Endothelial cell of umbilical vein (primary cell): ENCODE measurements at regions not wholly inside any gene's neighbourhood (a gene's known extent, or its start where the extent isn't known, plus 50 kb on each side); places are given as distances from the start of the nearest gene placed in this dataset.

Source experiments
- BruUV-seq: library from RNA; stranded (reverse); fragments of 400-500 nt; replicated peaks from 2 replicates; lab custom pipeline; 2021; lab: Mats Ljungman, UMichigan
- CTCF ChIA-PET: fragments of 300-600, 350-600 bp; sonication (Branson Sonifier 250); formaldehyde crosslinking; loops from one replicate; lab custom pipeline; 2021; ENCODE audit warnings: antibody characterized with exemption, inconsistent platforms; lab: Charles Lee
- POLR2A ChIA-PET: fragments of 300-600, 350-600 bp; sonication (Branson Sonifier 250); formaldehyde crosslinking; loops from one replicate; lab custom pipeline; 2021; ENCODE audit warnings: antibody characterized with exemption, inconsistent platforms; lab: Charles Lee
- DNase-seq: peaks from one replicate; pipeline ENCODE4 v3.0.0-alpha.2; 2011; ENCODE audit warnings: low read depth, low spot score
- FAIRE-seq: peaks from 2 replicates; lab custom pipeline; 2011; peaks lifted over from hg19 to GRCh38; lab: Jason Lieb, UNC
- H2AFZ ChIP-seq: 2 replicates; pipeline ENCODE4 v1.6.0; 2012; ENCODE audit warnings: low read depth, low read length, control low read depth, inconsistent platforms
- H3K27ac ChIP-seq: 2 replicates; pipeline ENCODE4 v1.5.1; 2011; ENCODE audit warnings: low read depth, mild to moderate bottlenecking, control low read depth, low read length, moderate library complexity; ENCODE audit not compliant: insufficient read depth
- H3K27me3 ChIP-seq, 2 experiments: 2 replicates each; pipeline versions ENCODE4 v1.6.0 to v1.6.1; 2011; ENCODE audit warnings: low read length in 2 of 2, mixed read lengths in 1 of 2; ENCODE audit not compliant: control insufficient read depth in 2 of 2, insufficient read depth in 2 of 2
- H3K36me3 ChIP-seq, 2 experiments: 2 replicates in 1 of 2; 3 replicates in 1 of 2; pipeline ENCODE4 v1.5.1; 2011; ENCODE audit warnings: low read length in 2 of 2, mild to moderate bottlenecking in 1 of 2, moderate library complexity in 1 of 2; ENCODE audit not compliant: control insufficient read depth in 2 of 2, insufficient read depth in 2 of 2; ENCODE audit errors: extremely low read depth in 1 of 2
- H3K4me1 ChIP-seq: 3 replicates; pipeline ENCODE4 v1.5.1; 2011; ENCODE audit warnings: mild to moderate bottlenecking, low read length; ENCODE audit not compliant: control insufficient read depth, insufficient read depth; ENCODE audit errors: extremely low read depth
- H3K4me2 ChIP-seq: 2 replicates; pipeline ENCODE4 v1.6.1; 2011; ENCODE audit warnings: low read length, control low read depth, mixed read lengths; ENCODE audit not compliant: insufficient read depth
- H3K4me3 ChIP-seq, 3 experiments: fragments of 200-600 bp in 1 of 3; sonication (generic), shearing (Covaris generic) in 1 of 3; replicated peaks in 1 of 3; 2 replicates each; pipeline ENCODE4 v1.5.1; 2011 to 2016; ENCODE audit warnings: control low read depth in 3 of 3, low read length in 3 of 3, mild to moderate bottlenecking in 2 of 3, inconsistent platforms in 1 of 3, low read depth in 1 of 3, moderate library complexity in 1 of 3; ENCODE audit not compliant: insufficient read depth in 1 of 3
- H3K79me2 ChIP-seq: 2 replicates; pipeline ENCODE4 v1.6.0; 2012; ENCODE audit warnings: low read length, inconsistent platforms; ENCODE audit not compliant: control insufficient read depth, insufficient read depth
- H3K9ac ChIP-seq: replicated peaks from 2 replicates; pipeline ENCODE3; 2011; ENCODE audit warnings: low read length, control low read depth; ENCODE audit not compliant: insufficient read depth; ENCODE audit errors: extremely low read depth
- H3K9me1 ChIP-seq: replicated peaks from 3 replicates; pipeline ENCODE4 v1.6.0; 2011; ENCODE audit warnings: mild to moderate bottlenecking, low read length; ENCODE audit not compliant: control insufficient read depth, insufficient read depth; ENCODE audit errors: extremely low read depth
- H3K9me3 ChIP-seq: replicated peaks from 2 replicates; pipeline ENCODE4 v1.5.1; 2012; ENCODE audit warnings: low read length, inconsistent platforms; ENCODE audit not compliant: control insufficient read depth, insufficient read depth
- H4K20me1 ChIP-seq: replicated peaks from 2 replicates; pipeline ENCODE3; 2011; ENCODE audit warnings: mild to moderate bottlenecking, low read length; ENCODE audit not compliant: control insufficient read depth, insufficient read depth; ENCODE audit errors: extremely low read depth
- CTCF ChIP-seq, 2 donors: IDR thresholded peaks; 1 replicate in 1 of 2; 2 replicates in 1 of 2; pipeline ENCODE4 v1.5.1; 2011; ENCODE audit warnings: low read length in 2 of 2, mild to moderate bottlenecking in 2 of 2, moderate library complexity in 2 of 2, control low read depth in 1 of 2, inconsistent platforms in 1 of 2, low read depth in 1 of 2; ENCODE audit not compliant: insufficient read depth in 1 of 2; ENCODE audit errors: extremely low read depth in 1 of 2
- EZH2 ChIP-seq: IDR thresholded peaks from 2 replicates; pipeline ENCODE4 v1.6.1; 2012; ENCODE audit warnings: borderline replicate concordance, low read depth, mild to moderate bottlenecking, moderate library complexity, low read length, inconsistent platforms; ENCODE audit not compliant: severe bottlenecking
- FOS ChIP-seq: IDR thresholded peaks from 2 replicates; pipeline ENCODE4 v1.6.1; 2011; ENCODE audit warnings: mild to moderate bottlenecking, low read length, moderate library complexity, borderline replicate concordance; ENCODE audit not compliant: insufficient read depth
- GATA2 ChIP-seq: IDR thresholded peaks from 2 replicates; pipeline ENCODE4 v1.7.0; 2011; ENCODE audit warnings: low read depth, mild to moderate bottlenecking, moderate library complexity, mixed read lengths, low read length; ENCODE audit not compliant: insufficient read length, insufficient read depth
- JUN ChIP-seq: IDR thresholded peaks from 2 replicates; pipeline ENCODE4 v1.6.1; 2011; ENCODE audit warnings: borderline replicate concordance, low read depth; ENCODE audit not compliant: insufficient read length, insufficient read depth
- MYC ChIP-seq: IDR thresholded peaks from one replicate; pipeline ENCODE4 v1.6.1; 2011; ENCODE audit warnings: mild to moderate bottlenecking, low read depth, low read length
- POLR2A ChIP-seq: IDR thresholded peaks from 2 replicates; pipeline ENCODE4 v1.6.1; 2012; ENCODE audit warnings: low read depth, mild to moderate bottlenecking, control low read depth, low read length
- POLR2AphosphoS5 ChIP-seq: IDR thresholded peaks from 2 replicates; pipeline ENCODE4 v1.6.1; 2012; ENCODE audit warnings: low read depth, mild to moderate bottlenecking, control low read depth, low read length, moderate library complexity; ENCODE audit not compliant: insufficient read depth
- dilution Hi-C: fragments of 300-500 bp; cut with MboI; formaldehyde crosslinking; loops from one replicate; pipeline ENCODE4 v1.15.0; 2019; ENCODE audit warnings: low sequenced_read_pairs; ENCODE audit not compliant: extremely low pct_ligation_motif_present
- intact Hi-C: fragments of 100-400 bp; cut with micrococcal nuclease; formaldehyde crosslinking; loops from one replicate; pipeline ENCODE4 v1.10.0; 2022
- TF ChIP-seq, protein P1 (sequence below): IDR thresholded peaks from 2 replicates; pipeline ENCODE4 v1.6.1; 2011; ENCODE audit not compliant: insufficient read depth, insufficient read length

DNA sequence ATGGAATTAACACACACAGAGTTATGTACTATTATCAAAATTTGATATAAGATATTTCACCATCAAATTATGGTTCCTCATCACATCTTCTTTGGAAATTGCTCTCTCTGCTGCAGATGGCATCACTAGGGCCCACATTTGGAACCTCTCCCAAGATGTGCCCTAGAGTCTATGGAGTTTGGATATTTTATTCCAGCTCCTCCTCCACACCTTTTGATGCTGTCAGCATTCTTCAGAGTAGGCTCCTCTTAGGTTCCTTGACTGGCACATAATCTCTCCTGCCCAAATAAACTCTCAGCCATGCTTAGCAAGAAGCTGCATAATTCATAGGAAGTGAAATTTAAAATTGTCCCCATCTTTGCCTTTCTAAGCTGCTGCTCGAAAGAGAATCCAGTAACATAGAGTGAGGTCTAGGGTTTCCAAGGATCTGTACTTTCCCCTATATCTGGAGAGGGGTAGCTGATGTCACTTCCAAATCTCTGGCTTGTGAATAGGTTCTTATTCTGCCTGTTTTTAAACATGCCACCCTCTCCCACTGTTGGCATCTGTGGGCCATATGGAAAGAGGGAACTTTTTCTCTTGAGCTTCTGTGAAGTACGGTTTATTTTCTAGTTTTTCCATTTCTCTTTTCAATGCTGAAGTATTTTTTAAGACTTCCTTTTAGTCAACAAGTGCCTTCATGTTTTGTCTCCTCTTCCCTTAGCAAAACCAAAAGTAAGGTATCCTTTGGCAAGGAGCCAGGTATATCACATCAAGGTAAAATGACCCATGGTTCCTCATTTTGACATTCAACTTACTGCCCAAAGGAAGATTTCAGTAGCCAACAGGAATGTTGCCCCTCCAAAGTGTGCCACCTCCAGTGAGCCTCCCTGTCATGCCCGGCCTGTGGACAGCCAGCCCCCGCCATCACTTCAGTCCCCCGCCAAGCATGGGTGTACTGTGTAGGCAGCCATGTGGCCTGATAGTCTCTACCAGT, 75.3 kb upstream of the C2CD4B start:
- no TSS peak for BruUV-seq
- POLR2A ChIA-PET: no interaction called here
- CTCF ChIA-PET: interaction anchor here (0.5 to 2.8 kb wide), 6 partner anchors 9 to 224 kb away, joined by 3 to 12 read pairs (median 3); partner anchors contain the start of gene C2CD4B
- DNase-seq (no peak), FAIRE-seq (no peak)
- peaks cover 0 to 5% of the 10 kb centered on the region in 2 experiments for H3K27me3 ChIP-seq
- H3K27ac ChIP-seq: no peak overlapping the region
- no peak overlapping the region for H3K9ac ChIP-seq
- H3K79me2 ChIP-seq: no peaks in the 10 kb centered on the region
- TF ChIP-seq, protein P1, sequence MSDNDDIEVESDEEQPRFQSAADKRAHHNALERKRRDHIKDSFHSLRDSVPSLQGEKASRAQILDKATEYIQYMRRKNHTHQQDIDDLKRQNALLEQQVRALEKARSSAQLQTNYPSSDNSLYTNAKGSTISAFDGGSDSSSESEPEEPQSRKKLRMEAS: no peak
- TF ChIP-seq GATA2: no peak
- no peak for TF ChIP-seq CTCF (IDR thresholded peaks at IDR 0.05; ENCODE audit: extremely low read depth in 1 of 2, insufficient read depth in 1 of 2, low read depth in 1 of 2, low read length in 2 of 2)
- no peak for TF ChIP-seq POLR2A
- TF ChIP-seq EZH2: no peak
- no peak for TF ChIP-seq FOS
- TF ChIP-seq POLR2AphosphoS5: no peak
- TF ChIP-seq MYC: no peak
- no peak for TF ChIP-seq JUN
- no peaks in the 10 kb centered on the region for H3K9me3 ChIP-seq
- no peak overlapping the region for H3K4me3 ChIP-seq
- no peak overlapping the region for H2AFZ ChIP-seq
- H3K9me1 ChIP-seq: no peaks in the 10 kb centered on the region
- no peaks in the 10 kb centered on the region for H4K20me1 ChIP-seq
- no peaks in the 10 kb centered on the region for H3K36me3 ChIP-seq
- dilution Hi-C loops: no loop called here
- intact Hi-C loops: no loop called here
- H3K4me1 ChIP-seq: no peaks in the 10 kb centered on the region
- H3K4me2 ChIP-seq: no peak overlapping the region
